NCI-H510A (cell line): ENCODE measurements at regions not wholly inside any gene's neighbourhood (a gene's known extent, or its start where the extent isn't known, plus 50 kb on each side); places are given as distances from the start of the nearest gene placed in this dataset.
"Not testable (repeated sequence)": the region's sequence is repeated elsewhere in the genome, so short reads cannot be mapped to it uniquely, and the experiment has no call there.

Experiments
- DNase-seq: peaks from one replicate; lab custom pipeline; 2025; lab: John Stamatoyannopoulos, UW

- no peak for DNase-seq
Measured at GRCh38 chr1:38609166-38610025, 250.2 kb downstream of the RRAGC start.

GRCh38 chr1:38608202-38608864 lies 251.2 kb downstream of the RRAGC start:
- no peak for DNase-seq

GRCh38 chr1:38607526-38607925 lies 252.0 kb downstream of the RRAGC start:
- no peak for DNase-seq

- no peak for DNase-seq
Measured at GRCh38 chr1:38605063-38605462, 254.5 kb downstream of the RRAGC start.

GRCh38 chr1:38603907-38604306 lies 255.7 kb downstream of the RRAGC start:
- no peak for DNase-seq

GRCh38 chr1:38600905-38601304 lies 258.7 kb downstream of the RRAGC start:
- no peak for DNase-seq

GRCh38 chr1:38600286-38600685 lies 259.3 kb downstream of the RRAGC start:
- no peak for DNase-seq

GRCh38 chr1:38598118-38598517 lies 261.5 kb downstream of the RRAGC start:
- no peak for DNase-seq

- DNase-seq = no peak
Measured at GRCh38 chr1:38589036-38589435, 270.5 kb downstream of the RRAGC start.

GRCh38 chr1:38587766-38588165 lies 271.8 kb downstream of the RRAGC start:
- DNase-seq = no peak

GRCh38 chr1:38586993-38587646 lies 272.5 kb downstream of the RRAGC start:
- DNase-seq = no peak

- no peak for DNase-seq
Measured at GRCh38 chr1:38585971-38586370, 273.6 kb downstream of the RRAGC start.

GRCh38 chr1:38585460-38585859 lies 274.1 kb downstream of the RRAGC start:
- no peak for DNase-seq

- DNase-seq = no peak
Measured at GRCh38 chr1:38584448-38585355, 274.9 kb downstream of the RRAGC start.

GRCh38 chr1:38583287-38583686 lies 276.3 kb downstream of the RRAGC start:
- DNase-seq = not testable (repeated sequence)

GRCh38 chr1:38581396-38581795 lies 278.2 kb downstream of the RRAGC start:
- DNase-seq = no peak

- no peak for DNase-seq
Measured at GRCh38 chr1:38580594-38580993, 279.0 kb downstream of the RRAGC start.

GRCh38 chr1:38579056-38579455 lies 280.5 kb downstream of the RRAGC start:
- DNase-seq = no peak

GRCh38 chr1:38578271-38578951 lies 281.2 kb downstream of the RRAGC start:
- peak; percentile 36 for DNase-seq

- no peak for DNase-seq
Measured at GRCh38 chr1:38577937-38578270, 281.7 kb downstream of the RRAGC start.

GRCh38 chr1:38577385-38577784 lies 282.2 kb downstream of the RRAGC start:
- DNase-seq = no peak
